ENCODE measurements at regions not wholly inside any gene's neighbourhood (a gene's known extent, or its start where the extent isn't known, plus 50 kb on each side); places are given as distances from the start of the nearest gene placed in this dataset.

DNA sequence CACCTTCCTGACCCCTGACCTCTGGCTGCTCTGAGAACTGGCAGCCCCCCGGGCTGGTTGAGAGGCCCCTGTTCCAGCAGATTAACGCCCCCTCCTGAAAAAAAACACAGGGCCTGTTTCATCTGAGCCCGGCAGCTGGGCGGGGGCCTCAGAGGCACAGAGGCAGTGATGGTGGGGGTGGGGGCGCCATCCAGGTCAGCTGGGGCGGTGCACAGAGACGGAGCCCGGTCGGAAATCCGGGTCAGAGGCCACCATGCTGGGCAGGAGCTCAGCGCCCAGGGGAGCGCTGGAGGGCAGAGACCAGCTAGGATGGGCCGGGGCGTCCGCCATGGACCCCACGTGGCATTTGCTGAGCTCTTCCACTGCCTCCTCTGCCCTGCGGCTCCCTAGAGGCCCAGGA, 68.0 kb downstream of the UNCX start:
- TF ChIP-seq, protein P1, sequence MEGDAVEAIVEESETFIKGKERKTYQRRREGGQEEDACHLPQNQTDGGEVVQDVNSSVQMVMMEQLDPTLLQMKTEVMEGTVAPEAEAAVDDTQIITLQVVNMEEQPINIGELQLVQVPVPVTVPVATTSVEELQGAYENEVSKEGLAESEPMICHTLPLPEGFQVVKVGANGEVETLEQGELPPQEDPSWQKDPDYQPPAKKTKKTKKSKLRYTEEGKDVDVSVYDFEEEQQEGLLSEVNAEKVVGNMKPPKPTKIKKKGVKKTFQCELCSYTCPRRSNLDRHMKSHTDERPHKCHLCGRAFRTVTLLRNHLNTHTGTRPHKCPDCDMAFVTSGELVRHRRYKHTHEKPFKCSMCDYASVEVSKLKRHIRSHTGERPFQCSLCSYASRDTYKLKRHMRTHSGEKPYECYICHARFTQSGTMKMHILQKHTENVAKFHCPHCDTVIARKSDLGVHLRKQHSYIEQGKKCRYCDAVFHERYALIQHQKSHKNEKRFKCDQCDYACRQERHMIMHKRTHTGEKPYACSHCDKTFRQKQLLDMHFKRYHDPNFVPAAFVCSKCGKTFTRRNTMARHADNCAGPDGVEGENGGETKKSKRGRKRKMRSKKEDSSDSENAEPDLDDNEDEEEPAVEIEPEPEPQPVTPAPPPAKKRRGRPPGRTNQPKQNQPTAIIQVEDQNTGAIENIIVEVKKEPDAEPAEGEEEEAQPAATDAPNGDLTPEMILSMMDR (IDR thresholded peaks at IDR 0.05; ENCODE audit: extremely low read depth in 1 of 2, insufficient read depth in 1 of 2, low read depth in 1 of 2, low read length in 2 of 2) = no peak
- TF ChIP-seq EZH2 (IDR thresholded peaks at IDR 0.05; ENCODE audit: borderline replicate concordance, low read depth, low read length, severe bottlenecking) = no peak
- no peak for TF ChIP-seq POLR2AphosphoS5 (IDR thresholded peaks at IDR 0.05; ENCODE audit: insufficient read depth, low read depth, low read length)
- no peak for TF ChIP-seq POLR2A (IDR thresholded peaks at IDR 0.05; ENCODE audit: low read depth, low read length)
- TF ChIP-seq, protein P2, sequence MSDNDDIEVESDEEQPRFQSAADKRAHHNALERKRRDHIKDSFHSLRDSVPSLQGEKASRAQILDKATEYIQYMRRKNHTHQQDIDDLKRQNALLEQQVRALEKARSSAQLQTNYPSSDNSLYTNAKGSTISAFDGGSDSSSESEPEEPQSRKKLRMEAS (IDR thresholded peaks at IDR 0.05; ENCODE audit: insufficient read depth, insufficient read length) = no peak
- TF ChIP-seq MYC (IDR thresholded peaks at IDR 0.05; ENCODE audit: low read depth, low read length) = no peak
